ENCODE measurements at regions not wholly inside any gene's neighbourhood (a gene's known extent, or its start where the extent isn't known, plus 50 kb on each side); places are given as distances from the start of the nearest gene placed in this dataset.
"Not testable (repeated sequence)": the region's sequence is repeated elsewhere in the genome, so short reads cannot be mapped to it uniquely, and the experiment has no call there.

DNA sequence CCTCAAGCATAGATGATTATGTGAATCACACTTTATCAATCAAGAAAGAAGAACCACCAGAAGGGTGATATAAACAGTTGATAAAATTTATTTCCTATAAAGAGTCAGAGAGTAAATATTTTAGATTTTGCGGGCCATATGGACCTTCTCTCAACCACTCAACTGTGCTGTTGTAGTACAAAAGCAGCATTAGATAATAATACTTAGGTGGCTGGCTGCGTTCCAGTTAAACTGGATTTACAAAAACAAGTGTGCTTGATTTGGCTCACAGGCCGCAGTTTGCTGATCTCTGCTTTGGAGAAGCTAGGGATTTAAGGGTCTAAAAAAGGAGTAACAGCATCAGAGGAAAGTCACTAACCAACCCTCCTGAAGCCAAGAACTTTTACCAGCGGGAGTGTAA is 1406.0 kb downstream of the KCNT2 start:
- DNase-seq (ENCODE audit: low spot score): no peak

DNA sequence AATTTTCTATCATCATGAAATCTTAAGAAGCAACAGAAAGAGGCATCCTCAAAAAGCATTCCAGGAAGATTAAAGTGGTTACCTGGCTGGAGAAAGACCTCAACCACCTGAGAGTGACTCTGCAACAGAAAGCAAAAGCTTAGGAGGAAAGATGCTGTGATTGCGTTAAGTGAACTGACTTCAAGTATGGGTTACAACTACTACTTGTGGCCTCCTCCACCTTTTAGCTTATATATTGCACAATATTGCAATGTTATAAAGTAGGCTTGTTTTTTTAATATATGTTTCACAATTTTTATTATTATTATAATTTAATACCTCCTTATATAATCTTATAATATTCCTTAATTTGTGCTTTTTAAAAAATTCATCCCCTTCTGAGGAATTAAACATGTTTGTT is 1407.5 kb downstream of the KCNT2 start:
- DNase-seq (ENCODE audit: low spot score): no peak

DNA sequence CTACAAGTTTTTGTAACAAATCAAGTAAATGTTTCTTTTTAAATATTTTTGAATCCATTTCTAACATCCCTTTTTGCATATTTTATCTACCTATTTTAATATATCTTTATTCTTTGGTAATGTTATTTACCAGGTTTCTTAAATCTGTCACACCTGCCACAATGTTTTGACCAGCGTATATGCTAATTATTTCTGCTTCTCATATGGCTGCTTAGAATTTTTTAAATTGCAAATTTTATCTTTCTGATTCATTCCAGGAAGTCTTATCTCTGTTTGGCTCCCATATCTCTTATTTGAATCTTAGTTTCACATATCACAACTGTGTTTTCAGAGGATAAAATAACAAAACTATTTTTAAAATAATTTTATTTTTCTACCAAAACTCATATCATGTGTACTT is 1411.1 kb downstream of the KCNT2 start:
- DNase-seq (ENCODE audit: low spot score): no peak

DNA sequence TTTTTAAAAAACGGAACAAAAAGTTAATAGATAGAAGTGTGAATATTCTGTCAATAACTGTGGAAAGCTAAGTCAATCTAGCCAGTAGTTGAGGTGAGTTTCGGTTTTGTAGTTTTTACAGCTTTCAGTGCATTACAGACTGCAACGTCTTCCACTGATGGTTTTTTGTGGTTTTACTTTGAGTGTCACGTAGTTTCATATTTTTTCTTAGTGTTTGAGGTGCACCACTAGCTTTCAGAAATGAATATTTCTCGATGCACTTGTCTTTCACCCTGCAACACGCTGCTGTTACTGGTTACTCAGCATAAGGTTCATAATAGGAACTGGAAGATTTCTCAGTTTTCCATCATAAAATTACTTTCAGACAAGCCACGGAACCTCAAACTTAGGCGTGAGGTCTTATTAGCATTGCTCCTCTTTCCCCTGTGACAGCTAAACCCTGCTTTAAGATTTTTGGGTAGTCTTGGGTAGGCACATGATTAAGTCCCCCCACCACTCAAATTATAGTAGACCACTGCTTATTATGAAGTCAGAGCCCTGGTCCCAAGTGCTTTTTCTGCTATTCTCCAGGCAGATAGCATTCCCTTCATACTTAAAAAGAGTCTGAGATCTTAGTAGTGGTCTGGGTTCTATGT is 1412.7 kb downstream of the KCNT2 start:
- DNase-seq (ENCODE audit: low spot score): no peak

DNA sequence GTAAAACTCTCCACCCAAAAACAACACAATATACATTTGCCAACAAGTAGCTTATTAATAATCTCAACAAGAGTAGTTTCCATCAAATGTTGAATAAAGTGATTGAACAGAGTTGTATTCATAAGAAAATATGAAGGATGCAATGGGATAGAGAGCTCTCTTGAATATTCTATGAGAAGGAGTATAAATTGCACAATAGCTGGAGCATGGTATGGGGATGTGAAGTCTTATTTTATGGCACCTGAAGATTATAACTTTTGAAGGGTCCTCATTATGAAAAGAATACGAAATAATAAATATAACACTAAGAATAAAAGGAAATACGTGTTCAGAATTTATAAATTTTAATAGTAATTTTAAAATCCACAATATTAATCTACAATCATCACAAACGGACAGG is 1415.1 kb downstream of the KCNT2 start:
- DNase-seq (ENCODE audit: low spot score): no peak

DNA sequence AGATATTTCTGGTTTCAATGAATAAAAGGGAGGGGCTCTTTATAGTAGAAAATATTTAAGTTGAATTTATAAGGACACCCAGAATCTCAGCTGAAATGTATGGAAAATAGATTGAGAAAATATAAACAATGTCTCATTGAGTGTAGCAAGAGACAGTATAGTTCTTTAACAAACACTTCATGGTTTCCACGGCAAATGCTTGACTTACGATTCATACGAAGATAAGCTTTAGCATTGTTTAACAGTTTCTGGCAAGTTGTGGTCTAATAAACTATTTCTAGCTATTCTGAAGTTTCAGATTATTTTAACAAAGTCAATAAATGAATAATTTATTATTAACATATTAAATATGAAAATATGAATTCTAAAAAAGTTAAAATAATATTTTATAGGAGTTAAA is 1419.4 kb downstream of the KCNT2 start:
- DNase-seq (ENCODE audit: low spot score): no peak

DNA sequence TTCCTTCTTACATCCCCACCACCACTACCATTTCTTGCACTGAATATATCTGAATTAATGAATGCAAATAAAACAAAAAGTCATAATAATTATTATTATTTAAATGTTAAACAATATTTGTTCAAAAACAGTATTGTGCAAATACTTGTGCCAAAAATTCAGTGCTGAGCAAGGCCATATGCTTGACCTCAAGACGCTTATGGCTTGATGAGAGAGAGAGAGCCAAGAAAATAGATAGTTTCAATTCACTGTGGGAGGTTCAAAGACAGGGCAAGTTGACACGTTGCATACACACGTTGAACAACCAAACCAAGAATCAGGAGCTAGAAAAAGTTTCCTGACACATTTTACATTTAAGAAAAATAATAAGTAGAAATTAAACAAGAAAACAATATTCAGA is 1421.7 kb downstream of the KCNT2 start:
- no peak for DNase-seq (ENCODE audit: low spot score)

DNA sequence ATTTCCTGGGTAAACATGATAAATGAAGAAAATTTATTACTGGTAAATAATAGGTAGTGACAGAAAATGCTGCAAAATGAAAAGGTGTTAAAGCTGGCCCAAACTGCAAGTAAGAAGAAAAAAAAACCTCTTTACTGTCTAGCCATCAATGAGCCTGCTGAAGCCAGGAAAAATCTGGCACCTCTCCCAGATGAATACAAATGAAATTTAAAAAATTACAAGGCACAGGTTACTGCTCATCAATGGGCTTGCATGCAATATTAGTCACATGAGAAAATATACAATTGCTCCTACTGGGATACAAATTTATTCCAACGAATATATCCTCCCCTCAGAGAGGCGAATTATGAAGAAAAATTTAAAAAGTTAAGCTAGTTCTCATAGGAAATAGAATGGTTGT is 1422.5 kb downstream of the KCNT2 start:
- DNase-seq (ENCODE audit: low spot score): no peak

DNA sequence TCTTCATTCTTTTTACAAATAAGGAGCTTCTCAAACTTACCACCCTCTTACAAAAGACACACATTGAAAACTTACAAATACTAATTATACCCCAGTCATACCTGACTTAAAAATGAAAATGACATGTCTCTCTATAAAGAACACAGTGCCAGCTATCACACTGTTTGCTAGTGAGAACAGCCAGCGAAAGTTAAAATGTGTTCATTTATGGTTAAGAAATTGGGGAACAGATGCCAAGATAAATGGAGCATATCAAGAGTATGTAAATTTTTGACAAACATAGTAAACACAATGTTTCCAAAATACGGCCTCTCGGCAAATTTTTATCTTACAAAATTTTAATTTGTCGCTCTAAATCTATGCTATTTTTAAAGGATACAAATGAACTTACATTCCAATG is 1422.9 kb downstream of the KCNT2 start:
- no peak for DNase-seq (ENCODE audit: low spot score)

DNA sequence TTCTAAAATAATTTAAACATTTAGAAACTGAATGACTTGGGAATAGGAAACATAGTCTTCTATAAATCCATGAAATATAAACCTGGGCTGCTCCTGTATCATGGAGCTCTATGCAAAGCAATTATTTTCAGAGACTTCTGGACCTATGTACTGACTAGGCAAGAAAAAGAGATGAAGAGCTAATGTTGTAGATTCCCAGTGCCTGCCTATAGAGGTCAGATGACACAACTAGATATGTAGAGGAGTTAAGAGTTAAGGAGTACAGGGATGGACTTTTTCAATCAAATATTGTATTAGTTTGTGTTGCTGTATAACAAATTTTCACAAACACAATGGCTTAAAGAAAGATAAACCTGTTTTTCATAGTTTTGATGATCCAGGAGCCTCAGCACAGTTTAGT is 1434.5 kb downstream of the KCNT2 start:
- no peak for DNase-seq (ENCODE audit: low spot score)

DNA sequence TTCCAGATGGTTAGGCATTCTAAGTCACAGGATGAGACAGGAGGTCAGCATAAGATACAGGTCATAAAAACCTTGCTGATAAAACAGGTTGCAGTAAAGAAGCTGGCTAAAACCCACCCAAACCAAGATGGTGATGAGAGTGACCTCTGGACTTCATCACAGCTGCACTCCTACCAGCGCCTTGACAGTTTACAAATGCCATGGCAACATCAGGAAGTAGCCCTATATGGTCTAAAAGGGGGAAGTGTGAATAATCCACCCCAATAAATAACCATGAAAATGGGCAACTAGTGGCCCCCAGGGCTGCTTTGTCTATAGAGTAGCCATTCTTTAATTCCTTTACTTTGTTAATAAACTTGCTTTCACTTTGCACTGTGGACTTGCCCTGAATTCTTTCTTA is 1448.4 kb downstream of the KCNT2 start:
- not testable (repeated sequence) for DNase-seq (ENCODE audit: low spot score)

DNA sequence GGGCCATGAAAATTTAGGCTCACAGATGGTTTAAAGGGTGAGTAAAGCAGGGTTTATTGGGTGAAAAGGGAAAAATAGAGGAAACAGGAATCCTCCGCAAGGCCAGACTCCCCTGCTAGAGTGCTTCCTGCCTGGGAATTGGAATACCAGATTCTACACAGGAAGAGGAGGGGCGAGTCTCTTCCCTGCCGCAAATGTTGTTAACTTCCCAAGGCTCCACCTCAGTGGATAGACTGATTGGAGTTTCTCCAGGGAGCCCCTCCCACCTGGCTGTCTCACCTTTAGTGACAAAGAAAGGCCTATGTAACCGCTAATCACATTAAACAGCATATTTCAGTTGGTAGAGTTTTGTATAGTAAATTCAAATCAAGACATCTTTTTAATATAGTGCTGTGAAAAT is 1450.1 kb downstream of the KCNT2 start:
- no peak for DNase-seq (ENCODE audit: low spot score)

DNA sequence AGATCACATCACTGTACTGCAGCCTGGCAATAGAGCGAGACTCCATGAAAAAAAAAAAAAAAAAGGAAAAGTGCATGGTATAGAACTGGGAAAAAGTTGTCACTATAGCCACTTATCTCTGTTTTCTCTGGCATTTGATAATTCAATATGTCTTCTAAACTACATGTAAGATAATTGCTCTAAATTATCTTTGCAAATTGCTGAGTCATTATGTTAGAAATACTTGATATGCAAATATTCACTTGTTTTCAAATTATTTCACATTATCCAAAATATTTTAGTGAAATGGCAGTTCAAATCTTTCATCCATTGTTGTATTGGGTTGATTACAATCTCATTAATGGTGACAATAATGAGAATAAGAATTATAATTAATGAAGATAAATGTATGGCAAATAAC is 1455.1 kb downstream of the KCNT2 start:
- DNase-seq (ENCODE audit: low spot score): no peak

DNA sequence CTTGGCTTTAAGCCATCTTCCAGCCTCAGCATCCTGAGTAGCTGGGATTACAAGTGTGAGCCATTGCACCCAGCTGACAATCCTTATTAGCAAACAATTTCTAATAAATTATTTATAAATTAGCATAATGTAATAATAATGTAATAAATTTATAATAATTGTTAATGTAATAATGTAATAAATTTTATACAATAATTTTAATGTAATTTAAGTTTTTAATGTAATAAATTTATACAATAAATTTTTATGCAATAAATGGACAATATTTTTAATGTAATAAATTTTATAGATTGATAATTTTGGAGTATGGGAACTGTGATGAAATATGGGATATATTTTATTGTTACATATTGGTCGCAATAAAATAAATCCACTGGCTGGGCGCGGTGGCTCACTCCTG is 1457.5 kb downstream of the KCNT2 start:
- no peak for DNase-seq (ENCODE audit: low spot score)

DNA sequence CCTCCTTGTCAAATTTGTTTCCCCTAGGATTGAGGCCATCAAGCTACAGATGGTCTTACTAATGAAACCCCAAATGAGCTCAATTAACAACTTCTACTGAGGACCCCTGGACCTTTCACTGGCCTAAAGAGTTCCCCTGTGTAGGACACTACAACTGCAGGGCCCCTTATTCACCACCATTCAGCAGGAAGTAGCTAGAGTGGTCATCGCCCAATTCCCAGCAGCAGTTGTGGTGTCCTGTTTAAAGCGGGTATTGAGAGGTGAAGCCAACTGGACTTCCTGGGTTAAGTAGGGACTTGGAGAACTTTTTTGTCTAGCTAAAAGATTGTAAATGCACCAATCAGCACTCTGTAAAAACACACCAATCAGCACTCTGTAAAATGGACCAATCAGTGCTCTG is 1466.9 kb downstream of the KCNT2 start:
- no peak for DNase-seq (ENCODE audit: low spot score)

DNA sequence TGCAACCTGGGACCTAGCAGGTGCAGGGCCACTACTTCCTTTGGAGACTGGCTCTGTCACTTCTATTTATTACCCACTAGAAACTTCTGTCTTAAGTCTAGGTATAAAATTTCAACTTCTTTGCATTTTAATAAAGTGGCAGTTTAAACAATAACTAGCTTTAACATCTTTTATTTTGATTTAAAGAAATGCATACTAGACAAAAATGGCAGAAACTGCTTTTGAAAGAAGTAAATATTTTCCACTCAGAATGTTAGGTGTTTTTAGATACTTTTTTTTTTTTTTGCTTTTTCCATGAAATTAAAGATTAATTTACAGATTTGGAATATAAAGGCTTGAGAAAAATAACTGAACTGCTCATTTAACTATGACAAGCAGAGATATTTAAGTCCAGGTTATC is 1477.6 kb downstream of the KCNT2 start:
- DNase-seq (ENCODE audit: low spot score): no peak

DNA sequence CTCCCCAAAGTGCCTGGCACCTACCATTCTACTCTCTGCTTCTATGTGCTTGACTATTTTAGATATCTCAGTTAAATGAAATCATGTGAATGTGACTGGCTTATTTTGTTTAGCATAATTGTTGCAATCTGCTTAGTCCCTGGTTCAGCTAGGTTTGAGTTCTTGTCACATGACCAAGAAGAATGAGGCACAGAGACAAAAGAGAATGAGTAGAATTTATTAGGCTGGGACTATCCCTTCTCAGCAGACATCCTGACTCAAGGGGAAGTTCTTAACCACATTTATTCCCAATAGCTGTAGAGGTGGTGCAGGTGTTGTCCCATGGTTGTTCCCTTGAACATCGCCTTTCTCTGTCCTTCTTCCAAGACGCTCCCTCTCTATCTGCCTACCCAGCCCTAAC is 1485.7 kb downstream of the KCNT2 start:
- DNase-seq (ENCODE audit: low spot score): no peak

DNA sequence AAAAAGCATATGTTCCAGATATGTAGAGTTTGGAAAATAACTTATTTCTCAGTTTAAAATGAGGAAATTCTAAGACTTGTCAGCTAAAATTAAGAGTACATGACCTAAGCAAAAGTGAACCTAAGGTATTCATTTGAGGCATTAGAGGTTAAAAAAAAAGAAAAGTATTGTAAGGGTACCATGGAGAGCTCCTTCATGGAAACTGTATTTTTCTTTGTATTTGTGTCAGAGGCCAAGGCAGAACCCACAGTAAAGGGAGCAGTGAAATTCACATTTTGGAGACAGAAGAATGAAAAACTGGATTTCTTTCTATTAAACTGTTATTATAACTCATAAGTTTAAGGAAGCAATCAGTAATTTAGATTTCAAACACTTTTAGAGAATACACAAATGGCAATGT is 1494.8 kb downstream of the KCNT2 start:
- no peak for DNase-seq (ENCODE audit: low spot score)

DNA sequence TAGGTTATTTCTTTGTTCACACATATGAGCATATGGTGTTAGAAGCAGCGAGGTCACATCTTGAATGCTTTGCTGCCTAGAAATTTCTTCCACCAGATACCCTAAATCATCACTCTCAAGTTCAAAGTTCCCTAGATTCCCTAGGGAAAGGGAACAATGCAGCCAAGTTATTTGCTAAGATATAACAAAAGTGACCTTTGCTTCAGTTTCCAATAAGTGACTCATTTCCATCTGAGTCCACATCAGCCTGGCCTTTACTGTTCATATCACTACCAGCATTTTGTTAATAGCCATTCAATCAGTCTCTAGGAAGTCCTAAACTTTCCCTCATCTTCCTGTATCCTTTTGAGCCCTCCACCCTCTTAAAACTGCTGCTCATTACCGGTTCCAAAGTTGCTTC is 1502.5 kb downstream of the KCNT2 start:
- no peak for DNase-seq (ENCODE audit: low spot score)

DNA sequence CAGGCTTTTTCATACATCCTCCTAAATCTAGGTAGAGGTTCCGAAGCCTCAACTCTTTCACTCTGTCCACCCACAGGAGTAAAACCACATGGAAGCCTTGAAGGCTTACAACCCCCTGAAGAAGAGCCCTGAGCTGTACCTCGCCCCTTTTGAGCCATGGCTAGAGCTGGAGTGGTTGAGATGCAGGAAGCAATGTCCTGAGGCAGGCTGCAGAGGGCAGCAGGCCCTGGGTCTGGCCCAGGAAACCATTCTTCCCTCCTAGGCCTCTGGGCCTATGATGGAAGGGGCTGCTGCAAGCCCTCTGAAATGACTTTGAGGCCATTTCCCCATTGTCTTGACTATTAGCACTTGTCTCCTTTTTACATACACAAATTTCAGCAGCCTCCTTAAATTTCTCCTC is 1503.0 kb downstream of the KCNT2 start:
- no peak for DNase-seq (ENCODE audit: low spot score)

DNA sequence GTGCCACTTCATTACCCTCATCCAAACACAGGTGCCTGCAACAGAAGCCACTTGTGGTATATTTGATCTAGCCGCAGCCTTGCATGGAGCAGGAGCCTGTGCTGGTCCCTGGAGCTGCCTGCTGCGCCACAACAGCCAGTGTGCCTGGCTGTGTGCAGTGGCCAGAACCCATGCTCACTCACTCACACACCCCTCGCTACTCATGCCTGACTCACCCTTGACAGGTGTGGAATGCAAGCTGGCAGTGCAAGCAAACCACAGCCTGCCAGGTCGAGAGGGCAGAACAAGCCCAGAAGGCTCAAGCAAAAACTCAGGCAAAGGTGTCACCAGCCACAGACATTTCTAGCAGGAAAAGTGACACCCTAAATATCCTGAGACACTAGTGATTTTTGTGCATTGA is 1510.9 kb downstream of the KCNT2 start:
- DNase-seq (ENCODE audit: low spot score): no peak

DNA sequence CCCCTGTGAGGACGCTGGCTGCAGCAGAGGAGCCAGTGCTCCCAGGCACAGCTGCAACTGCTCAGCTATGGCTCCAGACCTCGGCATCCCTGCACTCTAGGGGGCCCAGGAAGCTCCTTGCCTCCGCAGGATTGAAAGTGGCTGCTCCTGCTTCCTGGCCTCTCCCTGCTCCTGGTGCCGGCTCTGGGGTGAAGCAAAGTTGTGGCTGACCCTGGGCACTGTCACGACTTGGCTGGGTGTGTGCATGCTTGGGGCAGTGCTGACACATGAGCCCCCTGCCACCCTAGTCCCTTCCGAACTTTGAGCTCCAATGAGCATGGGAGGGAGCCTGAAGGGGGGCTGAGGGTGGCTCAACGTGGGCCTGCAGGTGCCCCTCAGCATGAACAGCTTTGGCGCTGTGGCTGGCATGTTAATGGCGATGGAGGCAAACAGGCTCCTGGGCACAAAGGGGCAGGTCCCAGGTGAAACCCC is 1512.2 kb downstream of the KCNT2 start:
- DNase-seq (ENCODE audit: low spot score): no peak

DNA sequence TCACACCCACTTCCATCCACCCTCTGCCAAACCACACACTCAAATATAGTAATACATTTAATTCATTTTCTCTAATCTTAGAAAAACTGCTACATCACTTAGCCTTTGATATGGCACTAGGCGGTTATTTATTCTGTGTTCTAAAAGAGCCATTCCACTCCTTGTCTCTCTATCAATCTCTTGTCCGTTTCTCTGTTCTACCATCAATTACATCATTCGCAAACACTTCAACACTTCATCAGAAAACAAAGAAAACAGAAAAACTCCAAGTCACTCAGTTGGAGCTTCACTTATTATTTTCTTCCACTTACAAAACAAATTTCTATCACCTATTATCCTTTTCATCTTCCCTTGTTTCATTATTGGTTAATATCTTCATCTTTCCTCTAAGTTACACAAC is 1523.0 kb downstream of the KCNT2 start:
- no peak for DNase-seq (ENCODE audit: low spot score)

DNA sequence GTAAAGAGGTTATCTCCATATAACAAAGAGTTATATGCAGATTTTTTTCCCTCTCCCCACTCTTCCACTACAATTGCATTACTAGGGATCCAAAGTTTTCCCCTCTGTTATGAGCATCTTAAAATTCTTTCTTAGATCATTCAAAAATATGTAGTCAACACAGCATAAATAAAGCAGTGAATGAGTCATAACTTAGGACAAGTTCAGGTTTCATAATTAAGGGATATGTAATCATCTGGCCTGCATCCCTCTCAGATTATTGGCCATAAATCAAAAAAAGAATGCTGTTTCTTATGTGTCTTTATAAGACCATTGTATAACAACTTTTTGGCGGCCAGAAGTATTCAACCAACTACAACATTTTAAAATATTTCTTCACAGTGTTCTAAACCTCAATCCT is 1526.1 kb downstream of the KCNT2 start:
- no peak for DNase-seq (ENCODE audit: low spot score)

DNA sequence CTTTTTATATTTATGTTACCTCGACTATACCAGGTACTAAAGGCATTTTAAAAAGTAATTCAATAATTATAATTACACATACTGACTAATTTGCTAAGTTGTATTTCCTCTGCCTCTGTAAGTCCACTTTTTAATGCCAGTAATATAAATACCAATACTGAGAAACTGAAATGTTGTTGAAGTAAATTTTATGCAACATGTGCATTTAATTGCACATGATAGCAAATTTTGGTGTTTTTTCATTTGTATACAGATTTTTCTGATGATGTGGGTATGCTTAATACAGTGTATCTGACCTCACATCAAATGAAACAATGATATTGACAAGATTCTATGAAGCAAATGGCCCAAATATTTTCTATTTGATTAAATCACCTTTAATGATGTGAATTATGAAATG is 1531.6 kb downstream of the KCNT2 start:
- DNase-seq (ENCODE audit: low spot score): no peak

Measured in left forelimb (tissue), 1 donor.